GM18499 (cell line): ENCODE measurements at regions not wholly inside any gene's neighbourhood (a gene's known extent, or its start where the extent isn't known, plus 50 kb on each side); places are given as distances from the start of the nearest gene placed in this dataset.

Experiments used
- ATAC-seq: cut with Tn5 transposase; IDR thresholded peaks from one replicate; pipeline ENCODE4 v1.9.1; 2021; ENCODE audit warnings: moderate number of reproducible peaks; ENCODE audit not compliant: insufficient read depth, unreplicated experiment

DNA sequence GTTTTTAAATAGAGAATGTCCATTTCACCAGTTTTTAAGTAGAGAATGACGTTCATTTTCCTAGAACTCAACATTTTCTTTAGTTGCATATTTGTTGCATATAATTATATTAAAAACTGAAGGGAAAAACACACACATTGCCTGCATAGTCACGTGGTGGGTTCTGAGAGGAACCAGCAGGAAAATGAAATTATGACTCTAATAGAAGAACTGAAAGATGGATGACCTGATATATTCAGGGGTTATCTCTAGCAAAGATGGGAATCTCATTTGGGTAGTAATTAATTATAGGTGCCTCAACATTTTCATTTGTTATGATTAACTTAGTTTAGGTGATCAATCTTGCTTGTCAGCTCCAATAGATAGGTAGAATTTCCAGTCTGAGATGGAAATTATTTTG is 288.3 kb downstream of the TRIB2 start:
- no peak for ATAC-seq

DNA sequence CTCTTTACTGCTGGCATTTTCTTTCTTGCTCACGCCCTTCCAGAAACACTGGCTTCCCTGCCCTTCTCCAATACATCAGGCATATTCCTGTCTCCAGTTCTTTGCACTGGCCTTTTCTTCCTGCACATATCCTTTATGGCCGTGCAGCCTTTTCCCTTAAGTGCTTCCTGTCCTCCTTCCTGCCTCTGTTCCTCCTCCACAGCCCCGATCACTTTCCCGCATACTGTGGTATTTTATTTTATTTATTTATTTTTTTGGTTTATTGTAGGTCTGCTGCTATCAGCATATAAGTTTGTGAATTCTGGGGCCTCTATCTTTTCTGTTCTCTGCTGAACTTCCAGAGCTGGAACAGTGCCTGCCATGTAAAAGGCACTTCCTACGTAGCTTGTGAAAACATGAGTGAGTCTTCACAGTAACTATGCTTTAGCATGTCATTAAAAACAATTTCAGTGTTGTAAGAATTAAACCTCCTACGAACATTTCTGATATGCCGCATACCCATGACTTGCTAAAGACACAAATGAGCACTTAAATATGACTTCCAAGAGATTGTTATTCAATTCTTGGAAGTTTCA is 289.1 kb downstream of the TRIB2 start:
- ATAC-seq: no peak

- no peak for ATAC-seq
These were observed 289.7 kb downstream of the TRIB2 start for GRCh38 chr2:13006426-13006825.

DNA sequence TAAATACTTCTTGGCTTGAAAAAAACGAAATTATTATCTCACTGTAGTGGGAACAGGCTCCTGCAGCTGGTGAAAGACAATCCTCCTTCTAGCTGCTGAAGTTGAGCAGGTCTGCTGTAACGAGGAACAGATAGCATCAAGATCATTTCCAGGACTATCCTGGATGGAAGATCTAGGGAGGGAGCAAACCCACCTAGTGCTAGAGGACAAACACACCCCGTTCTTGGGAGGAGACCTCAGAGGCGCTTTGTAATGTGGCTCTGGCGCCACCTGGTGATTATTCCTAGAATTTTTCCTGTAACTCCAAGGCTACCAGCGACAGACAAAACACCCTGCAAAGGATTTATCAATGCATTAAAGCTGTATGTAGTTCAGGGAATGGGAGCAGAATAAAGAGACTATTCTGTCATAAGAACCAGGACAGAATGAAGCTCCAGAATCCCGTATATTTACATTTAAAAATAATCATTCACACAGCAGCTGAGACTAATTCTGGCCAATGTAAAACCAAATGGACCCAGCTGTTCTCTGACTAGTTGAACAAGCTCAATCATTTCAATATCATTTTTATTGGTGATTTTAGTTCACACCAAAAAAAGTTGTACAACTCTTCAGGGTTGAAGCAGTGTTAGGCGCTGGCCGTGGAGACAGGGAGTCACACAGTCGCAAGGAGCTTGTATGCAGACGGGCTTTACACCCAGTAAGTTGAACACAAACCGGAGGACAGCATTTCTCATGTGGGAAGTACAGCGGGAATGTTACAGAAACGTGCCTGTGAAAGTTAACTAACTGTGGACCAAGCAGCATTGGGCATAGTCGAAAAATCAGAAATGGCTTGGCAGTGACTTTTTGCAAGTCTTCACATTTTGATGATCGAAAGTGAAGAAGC is 290.3 kb downstream of the TRIB2 start:
- peak; percentile 70 for ATAC-seq

GRCh38 chr2:13009027-13009642 is 292.4 kb downstream of the TRIB2 start:
- ATAC-seq: no peak

DNA sequence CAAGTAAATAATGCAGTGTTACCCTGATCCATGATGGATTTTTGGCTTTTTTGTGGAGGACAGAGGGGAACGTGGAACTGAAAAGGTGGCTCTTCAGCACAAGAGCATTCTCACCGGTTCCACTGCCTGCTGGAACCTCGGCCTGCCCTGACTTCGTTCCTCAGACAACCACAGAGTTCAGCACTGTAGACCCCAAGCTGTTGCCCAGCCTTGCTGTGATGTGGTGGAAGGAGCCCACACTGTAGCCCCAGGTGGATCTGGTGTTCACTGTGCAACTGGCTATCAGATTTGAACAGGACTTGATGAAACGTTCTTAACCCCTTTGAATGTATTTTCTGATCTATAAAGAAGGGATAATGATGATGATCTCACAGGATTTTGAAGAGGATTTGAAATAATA is 293.5 kb downstream of the TRIB2 start:
- ATAC-seq: no peak

DNA sequence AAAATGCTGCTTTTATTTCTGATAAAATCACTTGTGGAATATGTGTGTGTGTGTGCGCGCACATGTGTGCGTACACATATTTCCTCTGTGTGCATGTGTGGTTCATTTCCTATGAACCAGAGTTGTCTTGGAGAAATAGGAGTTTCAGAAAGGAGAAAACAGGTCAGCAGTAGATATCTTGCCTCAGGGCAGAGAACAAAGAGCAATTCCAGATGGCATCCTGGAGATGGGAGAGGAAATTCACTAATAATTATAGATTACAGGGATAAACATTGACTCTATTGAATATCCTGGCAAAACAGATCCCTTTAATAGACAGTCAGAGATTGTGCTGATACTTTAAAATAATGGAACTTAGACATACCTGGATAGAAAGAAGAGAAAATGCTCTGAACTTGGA is 298.0 kb downstream of the TRIB2 start:
- no peak for ATAC-seq

DNA sequence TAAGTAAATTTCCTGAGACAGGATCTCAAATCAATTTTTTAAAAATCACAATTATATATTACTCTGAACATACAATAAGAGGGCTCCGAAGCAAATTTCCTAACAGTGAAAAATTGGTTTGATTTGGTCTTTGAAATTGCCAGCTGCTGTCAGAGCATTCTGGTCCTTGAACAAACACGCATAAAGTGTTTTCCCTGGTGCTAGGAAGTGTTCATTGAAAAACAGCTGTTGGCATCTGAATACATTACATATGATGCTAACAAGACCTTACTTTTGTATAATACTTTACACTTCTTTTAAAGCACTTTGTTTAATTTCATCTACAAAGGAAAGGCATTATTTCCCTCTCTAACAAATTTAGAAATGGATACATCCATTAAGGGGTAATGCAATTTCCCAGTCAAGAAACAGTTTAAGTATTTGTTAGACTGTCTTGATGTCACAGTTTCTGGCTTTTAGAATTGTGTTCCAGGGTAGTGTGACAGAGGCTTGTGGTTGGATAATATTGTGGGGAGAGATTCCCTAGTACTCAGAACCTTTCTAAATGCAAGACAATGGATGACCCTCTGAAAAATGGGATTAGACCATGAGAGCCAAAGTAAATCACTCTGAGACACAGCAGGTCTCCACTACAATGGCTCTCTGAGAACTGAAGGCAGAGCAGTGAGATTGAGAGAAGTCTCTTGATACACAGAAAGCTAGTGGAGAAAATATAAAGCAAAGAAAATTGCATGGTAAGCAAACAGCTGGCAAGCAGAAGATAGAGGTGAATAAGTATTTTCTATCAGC is 299.0 kb downstream of the TRIB2 start:
- no peak for ATAC-seq

DNA sequence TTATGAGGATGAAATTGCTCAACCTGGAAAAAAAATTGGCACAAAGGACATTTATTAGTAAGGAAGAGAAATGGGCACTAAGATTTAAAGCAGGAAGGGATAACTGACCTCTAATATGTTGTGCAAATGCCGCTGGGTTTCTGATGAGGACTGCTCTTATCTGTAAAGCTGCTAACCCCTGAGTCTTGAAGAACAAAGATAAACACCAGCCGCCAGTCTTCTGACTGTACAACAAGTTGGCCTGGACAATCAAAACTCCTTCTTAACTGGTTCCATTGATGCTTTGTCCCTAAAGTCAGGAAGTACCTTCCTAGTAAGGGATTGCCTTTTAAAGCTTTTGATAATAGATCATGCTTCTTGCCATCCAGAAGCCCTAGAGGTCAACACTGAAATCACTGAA is 301.8 kb downstream of the TRIB2 start:
- no peak for ATAC-seq

DNA sequence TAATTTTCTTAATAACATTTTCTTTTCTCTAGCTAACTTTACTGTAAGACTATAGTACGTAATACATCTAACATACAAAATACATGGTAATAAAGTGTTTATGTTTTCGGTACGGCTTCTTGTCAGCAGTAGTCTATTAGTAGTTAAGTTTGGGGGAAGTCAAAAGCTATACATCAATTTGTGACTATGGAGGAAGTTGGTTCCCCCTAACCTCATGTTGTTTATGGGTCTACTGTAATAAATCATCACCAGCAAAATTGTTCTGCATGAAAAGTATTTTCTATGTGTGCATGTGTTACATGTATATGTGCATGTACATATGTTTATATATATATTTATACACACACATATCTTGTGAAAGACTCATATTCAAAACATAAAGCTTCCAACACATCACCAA is 303.0 kb downstream of the TRIB2 start:
- no peak for ATAC-seq

DNA sequence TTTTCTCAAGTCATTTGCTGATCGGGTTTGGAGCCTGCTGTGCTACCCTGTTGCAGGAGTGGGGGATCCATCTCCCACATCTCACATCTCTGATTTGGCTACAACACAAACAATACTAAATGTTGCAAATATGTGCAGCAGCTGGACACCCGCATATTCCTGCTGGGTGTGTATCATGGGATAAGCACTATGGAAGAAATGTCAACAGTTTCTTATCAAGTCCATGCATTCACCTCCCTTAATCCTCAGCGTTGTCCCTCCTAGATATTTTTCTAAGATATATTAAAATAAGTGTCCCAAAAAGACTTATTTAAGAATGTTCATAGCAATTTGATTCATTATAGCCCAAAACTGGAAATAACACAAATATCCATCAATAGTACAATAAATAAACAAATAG is 303.7 kb downstream of the TRIB2 start:
- ATAC-seq: no peak

- ATAC-seq: no peak
These were observed 304.8 kb downstream of the TRIB2 start for GRCh38 chr2:13021470-13021957.

- no peak for ATAC-seq
These were observed 313.9 kb downstream of the TRIB2 start for GRCh38 chr2:13030606-13031005.

- no peak for ATAC-seq
These were observed 318.1 kb downstream of the TRIB2 start for GRCh38 chr2:13034861-13035260.

DNA sequence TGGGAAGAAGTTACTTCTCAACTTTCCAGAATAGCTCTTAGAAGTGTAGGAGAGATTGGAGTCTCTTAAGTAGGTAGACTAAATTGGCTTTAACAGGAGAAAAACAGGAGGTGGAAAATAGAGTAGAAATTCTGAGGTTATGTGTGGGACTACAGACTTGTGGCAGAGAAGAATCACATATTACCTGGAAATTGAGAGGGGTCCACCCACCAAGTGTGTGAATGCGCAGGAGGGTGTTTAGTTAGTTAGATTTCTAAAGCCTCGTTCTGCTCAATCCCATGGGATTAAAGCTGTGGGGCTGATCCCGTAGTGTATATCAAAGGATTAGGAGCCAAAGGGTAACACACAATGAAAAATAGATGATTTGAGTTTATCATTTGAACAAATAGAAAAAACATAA is 319.1 kb downstream of the TRIB2 start:
- ATAC-seq: no peak

- ATAC-seq: no peak
These were observed 323.3 kb downstream of the TRIB2 start for GRCh38 chr2:13040043-13040442.

- no peak for ATAC-seq
These were observed 329.9 kb downstream of the TRIB2 start for GRCh38 chr2:13046557-13047165.

DNA sequence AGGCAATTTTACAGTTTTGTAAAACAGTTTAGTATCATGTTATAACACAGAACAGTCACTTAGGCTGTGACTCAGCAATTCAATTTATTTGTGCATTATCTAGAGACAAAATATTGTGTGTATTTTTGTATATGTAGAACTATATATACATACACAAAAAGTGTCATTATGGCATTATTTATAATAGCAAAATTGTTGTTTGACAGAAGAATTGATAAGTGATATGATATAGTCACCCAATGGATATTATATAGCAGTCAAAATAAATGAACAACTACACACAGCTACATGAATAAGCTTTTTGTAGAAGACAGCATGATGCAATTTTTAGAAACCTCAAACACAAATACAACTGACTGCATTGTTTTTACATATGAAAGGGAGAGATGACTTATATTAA is 334.0 kb downstream of the TRIB2 start:
- no peak for ATAC-seq

DNA sequence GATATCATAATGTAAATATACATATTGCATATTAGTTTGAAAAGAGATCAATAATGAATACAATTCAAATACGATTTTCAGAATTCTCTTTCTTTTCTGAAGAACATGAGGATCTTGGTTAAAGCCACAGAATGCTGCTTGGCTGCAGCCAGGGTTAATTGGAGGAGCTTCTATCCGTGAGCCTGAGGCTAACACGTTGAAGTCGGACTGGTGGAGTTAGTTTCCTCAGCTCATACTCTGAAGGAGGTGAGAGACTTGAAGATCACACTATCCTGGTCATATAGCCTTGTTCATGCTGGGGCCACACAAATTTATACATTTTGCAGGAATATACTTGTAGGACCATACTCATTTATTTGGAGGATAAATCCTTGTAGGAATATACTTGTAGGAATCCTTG is 335.8 kb downstream of the TRIB2 start:
- no peak for ATAC-seq

DNA sequence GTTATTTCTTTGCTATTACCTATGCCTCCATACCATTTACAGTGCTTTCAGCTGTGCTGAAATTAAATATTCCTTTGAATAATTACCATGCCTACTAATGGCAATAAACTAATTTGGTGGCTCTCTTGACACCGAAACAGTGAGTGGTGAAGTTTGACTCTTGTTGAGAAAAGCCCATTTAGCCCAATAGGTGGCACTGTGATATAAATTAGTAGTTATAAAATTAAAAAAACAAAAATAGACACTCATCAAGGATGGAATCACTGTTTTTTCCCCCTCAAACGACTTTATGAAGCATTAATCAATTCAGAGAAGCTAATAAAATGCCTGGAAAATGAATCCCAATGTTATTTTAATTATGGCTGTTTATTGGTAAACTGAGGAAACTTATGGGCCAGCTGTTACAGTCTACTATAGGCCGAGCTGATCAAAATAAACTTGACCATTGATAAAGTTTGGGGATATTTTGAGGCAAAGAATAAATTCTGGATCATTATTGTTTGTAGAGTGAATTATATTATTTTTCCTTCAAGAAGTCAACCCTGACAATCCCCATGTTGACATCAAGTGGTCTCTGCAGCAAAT is 339.6 kb downstream of the TRIB2 start:
- ATAC-seq: no peak
